UCSD-AML1 (cell line): ENCODE measurements at regions not wholly inside any gene's neighbourhood (a gene's known extent, or its start where the extent isn't known, plus 50 kb on each side); places are given as distances from the start of the nearest gene placed in this dataset.

Source experiments
- DNase-seq: peaks from one replicate; lab custom pipeline; 2025; ENCODE audit not compliant: unreplicated experiment; lab: John Stamatoyannopoulos, UW

- DNase-seq = no peak
Observed at GRCh38 chr22:48212727-48213126, 1450.3 kb downstream of the TBC1D22A start.

DNA sequence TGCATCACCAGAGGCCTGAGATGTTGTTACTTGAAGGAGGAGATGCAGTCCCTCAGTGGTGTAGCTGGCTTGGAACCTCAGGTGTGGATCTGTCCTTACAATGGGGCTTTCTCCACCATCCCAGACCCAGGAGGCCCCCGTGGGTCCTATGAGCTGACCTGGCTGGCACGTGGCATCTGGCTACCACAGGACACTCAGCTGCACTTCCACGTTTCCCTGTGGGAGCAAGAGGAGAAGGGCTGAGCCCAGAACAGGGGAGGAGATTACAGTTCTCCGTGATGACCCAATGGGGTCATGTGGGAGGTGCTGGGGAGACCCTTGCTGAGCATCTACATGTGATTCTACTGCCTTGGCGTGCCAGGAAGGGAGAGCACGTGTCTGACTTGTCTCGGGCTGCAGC is 1448.4 kb downstream of the TBC1D22A start:
- no peak for DNase-seq

DNA sequence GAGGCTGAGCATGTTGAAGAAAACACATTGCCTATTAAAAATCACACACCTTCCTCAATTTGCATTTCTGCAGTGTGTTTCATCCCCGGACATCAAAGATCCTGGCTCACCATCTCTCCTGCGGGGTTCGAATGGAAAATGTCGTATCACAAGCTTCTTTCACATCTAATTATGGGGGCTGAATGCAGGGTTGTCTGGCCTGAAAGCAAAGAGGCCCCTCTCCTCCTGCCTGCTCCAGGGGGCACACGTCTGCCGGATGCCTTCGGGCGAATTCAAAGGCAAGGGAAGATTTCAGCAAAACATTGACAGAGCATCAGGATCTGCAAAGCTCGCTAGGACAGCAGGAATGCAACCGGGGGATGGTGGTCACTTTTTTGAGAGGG is 1447.7 kb downstream of the TBC1D22A start:
- DNase-seq = no peak

DNA sequence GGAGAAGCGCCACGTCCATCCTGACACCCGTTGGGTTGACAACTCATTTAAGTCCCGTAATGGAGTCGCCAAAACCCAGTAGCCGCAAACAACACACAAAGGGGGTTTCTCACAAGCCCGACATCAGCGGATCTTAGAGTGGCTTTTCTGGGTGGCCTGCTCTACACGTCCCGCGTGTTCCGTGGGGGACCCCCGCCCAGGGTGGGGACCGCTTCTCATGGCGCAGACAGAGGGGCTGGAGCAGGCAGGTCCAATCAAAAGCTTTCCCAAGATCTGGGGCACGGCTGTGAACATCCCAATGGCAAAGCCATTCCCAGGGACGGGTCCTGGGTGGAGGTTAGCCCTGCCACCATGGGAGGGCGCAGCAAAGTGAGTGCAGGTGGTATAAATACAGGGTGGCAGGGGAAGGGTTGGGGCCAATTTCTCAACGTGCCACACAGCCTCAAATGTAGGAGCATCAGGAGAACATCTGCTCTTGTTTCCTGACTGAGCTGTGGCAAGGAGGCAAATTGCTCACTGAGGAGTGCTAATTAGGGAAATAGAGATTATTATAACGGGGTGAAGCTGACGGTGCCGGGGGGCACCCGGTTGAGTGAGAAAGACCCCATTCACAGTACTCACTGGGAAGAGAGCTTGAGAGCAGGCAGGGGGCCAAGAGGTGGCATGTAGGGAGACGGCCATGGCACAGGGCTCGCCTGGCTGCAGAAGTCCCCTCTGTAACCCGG is 1447.2 kb downstream of the TBC1D22A start:
- DNase-seq = no peak

- DNase-seq = peak; percentile 85
Observed at GRCh38 chr22:48208894-48209293, 1446.4 kb downstream of the TBC1D22A start.

GRCh38 chr22:48207919-48208535 is 1445.6 kb downstream of the TBC1D22A start:
- DNase-seq = no peak

GRCh38 chr22:48205790-48206189 is 1443.3 kb downstream of the TBC1D22A start:
- DNase-seq = no peak

GRCh38 chr22:48205161-48205560 is 1442.7 kb downstream of the TBC1D22A start:
- DNase-seq = no peak

DNA sequence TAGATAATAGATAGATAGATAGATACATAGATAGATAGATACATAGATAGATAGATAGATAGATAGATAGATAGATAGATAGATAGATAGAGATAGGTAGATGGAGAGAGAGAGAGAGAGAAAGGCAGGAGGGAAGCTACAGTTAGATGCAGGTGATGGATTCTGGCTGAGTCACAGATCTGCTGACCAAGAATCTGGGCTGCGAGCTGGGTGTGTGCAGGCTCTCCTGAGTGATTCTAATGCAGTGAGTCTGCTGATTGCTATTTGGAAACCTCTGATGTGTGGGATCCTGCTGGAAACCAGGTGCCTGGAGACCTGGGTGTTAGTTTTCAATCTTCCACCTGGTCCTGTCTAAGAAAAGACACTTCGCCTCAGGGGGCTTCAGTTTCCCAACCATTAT is 1441.8 kb downstream of the TBC1D22A start:
- no peak for DNase-seq

DNA sequence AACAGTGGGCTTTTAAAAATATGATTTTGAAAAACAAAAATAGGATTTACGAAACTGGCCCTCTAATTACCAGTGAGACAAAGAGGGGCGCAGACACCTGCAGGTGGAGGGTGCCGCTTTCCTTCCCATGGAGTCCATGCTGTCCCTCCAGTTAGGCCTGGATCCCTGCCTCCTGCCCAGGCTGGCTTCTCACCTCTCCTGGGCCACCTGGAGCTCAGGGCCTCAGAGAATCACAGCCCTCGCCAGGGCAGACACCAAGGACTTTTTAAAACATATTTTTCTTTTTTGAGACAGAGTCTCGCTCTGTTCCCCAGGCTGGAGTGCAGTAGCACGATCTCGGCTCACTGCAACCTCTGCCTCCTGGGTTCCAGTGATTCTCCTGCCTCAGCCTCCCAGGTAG is 1437.2 kb downstream of the TBC1D22A start:
- DNase-seq = no peak

GRCh38 chr22:48198489-48199459 is 1436.3 kb downstream of the TBC1D22A start:
- DNase-seq = peak; percentile 63

- no peak for DNase-seq
Observed at GRCh38 chr22:48197189-48197690, 1434.8 kb downstream of the TBC1D22A start.

DNA sequence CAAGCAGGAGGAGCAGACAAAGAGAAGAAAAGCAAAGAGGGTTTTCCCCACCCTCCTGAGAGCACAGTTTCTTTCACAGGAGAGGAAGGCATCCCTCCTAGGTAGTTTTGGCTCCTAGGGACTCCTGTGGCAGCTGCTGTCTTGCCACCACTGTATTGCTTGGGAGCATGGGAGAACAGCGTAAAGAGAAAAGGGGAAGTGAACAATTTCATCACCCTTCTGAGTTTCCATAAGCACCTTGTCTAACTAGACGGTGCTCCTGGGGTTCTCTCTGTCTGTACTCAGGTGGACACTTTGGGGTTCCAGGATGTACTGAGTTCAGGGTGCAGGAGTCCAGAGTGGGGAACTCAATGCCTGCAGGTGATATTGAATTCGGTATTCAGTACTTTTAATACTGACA is 1430.5 kb downstream of the TBC1D22A start:
- DNase-seq = peak; percentile 53

DNA sequence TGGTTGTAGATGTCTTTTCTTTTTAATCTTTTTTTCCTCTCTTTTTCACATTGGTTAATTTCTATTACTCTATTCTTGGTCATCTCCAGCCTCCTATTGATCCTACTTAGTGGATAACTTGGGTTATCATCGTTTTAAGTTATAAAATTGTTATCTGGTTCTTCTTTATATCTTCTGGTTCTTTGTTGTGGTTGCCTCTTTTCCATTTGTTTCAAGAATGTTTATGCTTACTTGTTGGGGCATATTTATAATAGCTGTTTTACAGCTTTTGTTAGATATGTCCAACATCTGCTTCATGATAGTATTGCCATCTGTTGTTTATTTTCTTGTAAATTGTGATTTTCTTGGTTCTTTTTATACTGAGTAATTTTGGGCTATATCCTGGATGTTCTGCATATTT is 1429.6 kb downstream of the TBC1D22A start:
- DNase-seq = no peak

DNA sequence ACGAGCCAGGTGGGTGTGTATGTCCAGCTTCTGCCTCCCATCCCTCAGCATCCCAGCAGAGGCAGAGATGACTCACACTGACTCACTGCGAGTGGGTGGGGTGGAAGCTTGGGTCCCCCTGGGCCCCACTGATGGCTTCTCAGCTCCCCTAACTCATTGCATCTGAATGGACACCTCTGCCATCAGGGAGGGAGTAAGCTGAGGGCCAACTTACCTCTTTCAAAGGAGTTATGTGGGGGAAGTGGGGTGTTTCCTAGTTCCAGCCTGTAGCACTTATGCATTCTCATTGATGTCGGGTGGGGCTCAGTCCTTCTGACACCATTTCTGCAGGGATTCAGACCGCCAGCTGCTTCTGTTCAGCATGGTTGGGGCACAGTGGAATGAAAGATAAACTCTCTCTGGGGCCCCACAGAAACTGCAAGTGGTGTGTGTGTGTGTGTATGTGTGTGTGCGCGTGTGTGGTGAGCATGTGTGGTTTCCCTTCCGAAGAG is 1425.8 kb downstream of the TBC1D22A start:
- DNase-seq = no peak

- no peak for DNase-seq
Observed at GRCh38 chr22:48187356-48187755, 1424.9 kb downstream of the TBC1D22A start.

DNA sequence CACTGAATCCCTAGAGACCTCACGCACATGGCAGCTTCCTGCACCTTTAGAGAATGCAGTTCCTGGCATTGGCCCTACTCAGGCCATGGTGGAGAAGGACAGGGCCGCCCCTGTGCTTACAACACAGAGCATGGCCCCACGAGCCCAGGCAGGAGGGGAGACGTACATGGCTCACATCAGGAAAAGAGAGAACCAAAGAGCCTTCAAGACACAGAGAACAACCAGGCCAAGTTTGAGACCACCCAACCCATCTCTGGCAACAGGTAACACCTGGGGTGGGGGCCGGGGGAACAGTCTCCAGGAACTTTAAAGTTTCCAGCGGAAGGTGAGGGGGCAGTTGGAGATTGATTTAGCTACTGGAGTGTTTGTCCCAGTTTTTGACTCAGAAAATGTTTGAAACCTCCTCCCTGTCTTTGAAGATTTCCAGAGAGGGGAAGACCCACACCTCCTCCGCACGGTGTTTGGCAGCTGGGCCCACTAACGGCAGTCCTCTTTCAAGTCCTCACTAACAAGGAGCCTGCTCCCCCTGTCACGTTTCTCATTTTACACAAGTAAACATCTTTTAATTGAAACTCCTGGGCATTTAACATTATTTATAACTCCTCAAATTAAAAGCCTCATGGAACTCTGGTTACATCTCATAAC is 1423.8 kb downstream of the TBC1D22A start:
- DNase-seq = no peak

GRCh38 chr22:48185071-48186055 is 1422.9 kb downstream of the TBC1D22A start:
- DNase-seq = peak; percentile 54
